SU-DHL-6 (cell line): ENCODE measurements at regions not wholly inside any gene's neighbourhood (a gene's known extent, or its start where the extent isn't known, plus 50 kb on each side); places are given as distances from the start of the nearest gene placed in this dataset.

ENCODE experiments used
- H2AFZ ChIP-seq: fragments of 200-600 bp; sonication (generic); 2 replicates; pipeline ENCODE4 v1.6.1; 2014; ENCODE audit warnings: low read depth, mild to moderate bottlenecking, moderate library complexity, mixed read lengths, antibody characterized with exemption, low read length; ENCODE audit not compliant: severe bottlenecking
- H3F3A ChIP-seq: fragments of 200-600 bp; shearing (Covaris generic); 2 replicates; pipeline ENCODE4 v1.6.0; 2016; ENCODE audit warnings: antibody characterized with exemption, mild to moderate bottlenecking; ENCODE audit not compliant: insufficient read depth
- H3K27ac ChIP-seq: fragments of 200-600 bp; sonication (generic); 2 replicates; pipeline ENCODE4 v1.5.1; 2016; ENCODE audit warnings: low read depth, mild to moderate bottlenecking, low read length, moderate library complexity, mixed read lengths
- H3K27me3 ChIP-seq: fragments of 200-600 bp; sonication (generic), shearing (Covaris generic); 2 replicates; pipeline ENCODE4 v1.6.0; 2014; ENCODE audit warnings: mild to moderate bottlenecking, low read length
- H3K36me3 ChIP-seq: fragments of 200-600 bp; sonication (generic); 2 replicates; pipeline ENCODE4 v1.6.1; 2014; ENCODE audit warnings: mild to moderate bottlenecking, low read length, mixed read lengths
- H3K4me2 ChIP-seq: fragments of 300-600, 200-600 bp; shearing (Covaris generic), sonication (generic); 2 replicates; pipeline ENCODE4 v1.6.0; 2014; ENCODE audit warnings: low read length, low read depth, mild to moderate bottlenecking; ENCODE audit not compliant: poor library complexity, severe bottlenecking
- H3K4me3 ChIP-seq: fragments of 200-600 bp; sonication (generic); 2 replicates; pipeline ENCODE4 v1.5.1; 2014; ENCODE audit warnings: antibody characterized with exemption, low read length, mild to moderate bottlenecking, mixed read lengths; ENCODE audit not compliant: insufficient read depth, poor library complexity, severe bottlenecking
- H3K79me2 ChIP-seq: fragments of 200-600 bp; sonication (generic); 2 replicates; pipeline ENCODE4 v1.6.1; 2014; ENCODE audit warnings: mild to moderate bottlenecking, low read length, moderate library complexity; ENCODE audit not compliant: insufficient read depth
- H3K9ac ChIP-seq: fragments of 200-600 bp; sonication (generic); 2 replicates; pipeline ENCODE4 v1.7.0; 2014; ENCODE audit warnings: mild to moderate bottlenecking, low read length
- H3K9me2 ChIP-seq: fragments of 200-600 bp; sonication (generic); replicated peaks from 2 replicates; pipeline ENCODE4 v1.6.1; 2014; ENCODE audit warnings: low read length; ENCODE audit not compliant: insufficient read depth
- H3K9me3 ChIP-seq: fragments of 200-600 bp; sonication (generic); 2 replicates; pipeline ENCODE4 v1.6.1; 2014; ENCODE audit warnings: low read length, mixed read lengths; ENCODE audit not compliant: insufficient read depth
- H4K20me1 ChIP-seq: fragments of 200-600 bp; sonication (generic); 2 replicates; pipeline ENCODE4 v1.6.1; 2014; ENCODE audit warnings: low read depth, mild to moderate bottlenecking, antibody characterized with exemption, low read length, moderate library complexity, mixed read lengths
- EZH2phosphoT487 ChIP-seq: fragments of 200-600 bp; sonication (generic), shearing (Covaris generic); conservative IDR thresholded peaks from 2 replicates; pipeline ENCODE4 v1.6.1; 2018; ENCODE audit warnings: mild to moderate bottlenecking, antibody characterized with exemption, low read length, moderate library complexity, mixed read lengths
- TF ChIP-seq, protein P1 (sequence below): fragments of 200-600 bp; sonication (generic); IDR thresholded peaks from one replicate; pipeline ENCODE4 v1.5.1; 2017; ENCODE audit warnings: antibody characterized with exemption, mild to moderate bottlenecking, low read length, moderate library complexity; ENCODE audit not compliant: insufficient read depth, poor library complexity, severe bottlenecking

DNA sequence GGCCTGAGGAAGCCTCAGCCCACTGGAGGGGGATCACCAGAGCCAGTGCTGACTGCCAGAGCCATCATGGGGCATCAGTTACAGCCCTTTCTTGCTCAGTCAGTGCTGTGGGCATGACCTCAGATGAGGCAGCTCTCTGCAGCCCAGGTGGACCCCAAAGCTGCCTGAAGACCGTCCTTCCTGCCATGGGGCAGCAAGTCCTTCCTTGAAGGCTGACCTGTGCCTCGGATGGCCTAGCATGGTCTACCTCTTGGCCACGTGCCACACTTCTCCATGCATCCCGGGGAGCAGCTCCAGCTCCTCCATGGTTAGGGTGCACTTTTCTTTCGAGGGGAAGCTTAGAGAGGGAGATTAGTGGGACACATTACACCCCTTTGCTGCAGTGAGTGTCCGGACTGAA lies 233.4 kb downstream of the VAPA start:
- H3K4me2 ChIP-seq, result no peak overlapping the region
- TF ChIP-seq, protein P1, sequence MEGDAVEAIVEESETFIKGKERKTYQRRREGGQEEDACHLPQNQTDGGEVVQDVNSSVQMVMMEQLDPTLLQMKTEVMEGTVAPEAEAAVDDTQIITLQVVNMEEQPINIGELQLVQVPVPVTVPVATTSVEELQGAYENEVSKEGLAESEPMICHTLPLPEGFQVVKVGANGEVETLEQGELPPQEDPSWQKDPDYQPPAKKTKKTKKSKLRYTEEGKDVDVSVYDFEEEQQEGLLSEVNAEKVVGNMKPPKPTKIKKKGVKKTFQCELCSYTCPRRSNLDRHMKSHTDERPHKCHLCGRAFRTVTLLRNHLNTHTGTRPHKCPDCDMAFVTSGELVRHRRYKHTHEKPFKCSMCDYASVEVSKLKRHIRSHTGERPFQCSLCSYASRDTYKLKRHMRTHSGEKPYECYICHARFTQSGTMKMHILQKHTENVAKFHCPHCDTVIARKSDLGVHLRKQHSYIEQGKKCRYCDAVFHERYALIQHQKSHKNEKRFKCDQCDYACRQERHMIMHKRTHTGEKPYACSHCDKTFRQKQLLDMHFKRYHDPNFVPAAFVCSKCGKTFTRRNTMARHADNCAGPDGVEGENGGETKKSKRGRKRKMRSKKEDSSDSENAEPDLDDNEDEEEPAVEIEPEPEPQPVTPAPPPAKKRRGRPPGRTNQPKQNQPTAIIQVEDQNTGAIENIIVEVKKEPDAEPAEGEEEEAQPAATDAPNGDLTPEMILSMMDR, result no peak
- TF ChIP-seq EZH2phosphoT487, result no peak
- no peaks in the 10 kb centered on the region for H3K36me3 ChIP-seq
- no peaks in the 10 kb centered on the region for H3K9me2 ChIP-seq
- no peak overlapping the region for H2AFZ ChIP-seq
- H3K27ac ChIP-seq, result no peak overlapping the region
- no peaks in the 10 kb centered on the region for H3F3A ChIP-seq
- no peaks in the 10 kb centered on the region for H3K27me3 ChIP-seq
- H3K79me2 ChIP-seq, result no peaks in the 10 kb centered on the region
- no peaks in the 10 kb centered on the region for H4K20me1 ChIP-seq
- H3K9ac ChIP-seq, result no peak overlapping the region
- H3K4me3 ChIP-seq, result no peak overlapping the region
- no peaks in the 10 kb centered on the region for H3K9me3 ChIP-seq

GRCh38 chr18:10147752-10148151 lies 233.9 kb downstream of the VAPA start:
- Histone ChIP-seq H3K27me3 (no peaks in the 10 kb centered on the region), H3K9me2 (no peaks in the 10 kb centered on the region), H3K9me3 (no peaks in the 10 kb centered on the region), H3K27ac (no peak overlapping the region), H3K4me2 (no peak overlapping the region), H3K9ac (no peak overlapping the region), H3K36me3 (no peaks in the 10 kb centered on the region), H2AFZ (no peak overlapping the region), H4K20me1 (no peaks in the 10 kb centered on the region), H3K4me3 (no peak overlapping the region), H3K79me2 (no peaks in the 10 kb centered on the region), H3F3A (no peaks in the 10 kb centered on the region)
- TF ChIP-seq EZH2phosphoT487, result no peak
- TF ChIP-seq, protein P1, result no peak

DNA sequence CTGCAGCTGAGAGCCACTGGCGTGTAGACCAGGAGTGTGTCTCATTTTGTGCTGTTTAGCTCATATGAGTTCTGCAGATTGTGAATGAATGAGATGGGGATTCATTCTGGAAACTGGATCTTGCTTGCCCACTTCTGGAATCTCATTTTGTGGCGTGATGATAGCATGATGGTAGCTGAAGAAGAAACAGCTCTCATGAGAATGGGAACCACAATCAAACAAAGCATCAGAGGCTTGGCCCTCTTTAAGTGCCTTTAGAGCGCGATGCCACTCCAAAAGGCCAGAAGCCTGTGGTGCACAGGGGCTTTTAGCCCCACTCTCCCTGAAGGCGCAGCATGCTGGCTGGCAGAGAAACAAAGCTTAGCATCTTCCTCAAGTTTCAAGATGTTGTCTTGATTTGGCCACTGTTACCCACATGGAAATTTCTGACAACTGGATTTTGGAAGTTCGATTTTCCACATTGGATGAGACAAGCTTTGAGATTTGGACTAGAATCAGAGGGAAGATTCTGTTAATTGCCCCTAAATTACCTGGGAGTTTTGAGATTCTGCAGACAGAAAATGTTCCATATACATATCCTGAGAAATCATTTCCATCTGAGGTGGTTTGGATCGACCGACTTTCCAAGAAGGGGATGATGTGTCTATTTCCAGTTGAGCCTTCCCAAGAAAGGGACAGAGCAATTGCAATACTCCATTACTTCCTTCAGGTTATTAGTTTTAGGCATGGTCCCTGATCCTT lies 234.5 kb downstream of the VAPA start:
- Histone ChIP-seq H3K79me2 (no peaks in the 10 kb centered on the region), H3K4me2 (no peak overlapping the region), H4K20me1 (no peaks in the 10 kb centered on the region), H3K36me3 (no peaks in the 10 kb centered on the region), H3K9me2 (no peaks in the 10 kb centered on the region), H3K27me3 (no peaks in the 10 kb centered on the region), H3K27ac (no peak overlapping the region), H2AFZ (no peak overlapping the region), H3K9ac (no peak overlapping the region), H3F3A (no peaks in the 10 kb centered on the region), H3K4me3 (no peak overlapping the region), H3K9me3 (no peaks in the 10 kb centered on the region)
- no peak for TF ChIP-seq EZH2phosphoT487
- TF ChIP-seq, protein P1, result no peak
